Esophagus (tissue), 2 donors: ENCODE measurements at regions not wholly inside any gene's neighbourhood (a gene's known extent, or its start where the extent isn't known, plus 50 kb on each side); places are given as distances from the start of the nearest gene placed in this dataset.
"Not testable (repeated sequence)": the region's sequence is repeated elsewhere in the genome, so short reads cannot be mapped to it uniquely, and the experiment has no call there.

Source experiments
- H3K27ac ChIP-seq, 2 donors: one replicate each; pipeline ENCODE4 v1.5.1; 2013; ENCODE audit warnings: low read depth in 2 of 2, mild to moderate bottlenecking in 2 of 2, inconsistent platforms in 1 of 2, low read length in 1 of 2, moderate library complexity in 1 of 2
- H3K27me3 ChIP-seq, 2 donors: one replicate each; pipeline ENCODE4 v1.6.1; 2013; ENCODE audit warnings: low read length in 2 of 2, control low read depth in 1 of 2, mild to moderate bottlenecking in 1 of 2; ENCODE audit not compliant: insufficient read depth in 2 of 2, control insufficient read depth in 1 of 2
- H3K36me3 ChIP-seq, 2 donors: one replicate each; pipeline ENCODE4 v1.6.1; 2013; ENCODE audit warnings: low read length in 1 of 2; ENCODE audit not compliant: control insufficient read depth in 2 of 2, insufficient read depth in 2 of 2
- H3K4me1 ChIP-seq, 2 donors: one replicate each; pipeline ENCODE4 v1.6.1; 2013; ENCODE audit warnings: low read length in 1 of 2; ENCODE audit not compliant: control insufficient read depth in 2 of 2, insufficient read depth in 2 of 2
- H3K4me3 ChIP-seq, 2 donors: one replicate each; pipeline ENCODE4 v1.5.1; 2013; ENCODE audit warnings: low read length in 2 of 2, mild to moderate bottlenecking in 2 of 2, low read depth in 1 of 2, moderate library complexity in 1 of 2
- H3K9me3 ChIP-seq, 2 donors: one replicate each; pipeline ENCODE4 v1.6.1; 2013; ENCODE audit warnings: mild to moderate bottlenecking in 2 of 2, low read depth in 1 of 2, low read length in 1 of 2, moderate library complexity in 1 of 2; ENCODE audit not compliant: control insufficient read depth in 2 of 2, insufficient read depth in 1 of 2
- whole genome bisulfite sequencing, 2 donors: extraction: QIAGEN DNeasy Blood & Tissue Kit; methylation state at CpG; one replicate each; pipeline ENCODE4 v1.1.7; 2013; 5-methylcytosine and 5-hydroxymethylcytosine counted together
- donor health status: healthy with polysubstance abuse.
- donor health status: Bipolar disorder and iron deficiency.

DNA sequence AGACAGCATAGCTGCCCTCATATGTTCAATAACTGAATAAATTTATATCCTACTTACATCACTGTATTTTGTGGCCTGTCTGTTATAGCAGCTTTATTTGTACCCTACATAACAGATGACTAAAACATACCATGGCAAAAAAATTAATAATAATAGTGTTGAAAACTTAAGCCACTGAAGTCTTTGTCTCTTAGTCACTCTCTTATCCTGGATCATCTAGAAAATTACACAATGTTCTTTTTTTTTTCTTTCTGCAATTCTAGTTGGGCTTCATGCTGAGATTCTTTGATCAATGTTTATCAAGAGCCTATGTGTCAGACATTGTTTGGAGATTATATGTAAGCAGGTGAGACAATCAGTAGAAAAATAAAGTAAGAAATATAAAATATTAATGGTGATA, 519.3 kb upstream of the ARPP21 start:
- H3K27me3 ChIP-seq = no peaks in the 10 kb centered on the region
- H3K27ac ChIP-seq = no peak overlapping the region
- H3K36me3 ChIP-seq = no peaks in the 10 kb centered on the region
- H3K4me1 ChIP-seq = no peaks in the 10 kb centered on the region
- no peak overlapping the region for H3K4me3 ChIP-seq
- H3K9me3 ChIP-seq = no peaks in the 10 kb centered on the region

- Histone ChIP-seq H3K4me1 (no peaks in the 10 kb centered on the region), H3K27ac (no peak overlapping the region), H3K4me3 (no peak overlapping the region), H3K27me3 (no peaks in the 10 kb centered on the region), H3K9me3 (peaks cover 0 to 4% of the 10 kb centered on the region in 2 donors), H3K36me3 (no peaks in the 10 kb centered on the region)
Measured at GRCh38 chr3:35137612-35138011, 501.7 kb upstream of the ARPP21 start.

DNA sequence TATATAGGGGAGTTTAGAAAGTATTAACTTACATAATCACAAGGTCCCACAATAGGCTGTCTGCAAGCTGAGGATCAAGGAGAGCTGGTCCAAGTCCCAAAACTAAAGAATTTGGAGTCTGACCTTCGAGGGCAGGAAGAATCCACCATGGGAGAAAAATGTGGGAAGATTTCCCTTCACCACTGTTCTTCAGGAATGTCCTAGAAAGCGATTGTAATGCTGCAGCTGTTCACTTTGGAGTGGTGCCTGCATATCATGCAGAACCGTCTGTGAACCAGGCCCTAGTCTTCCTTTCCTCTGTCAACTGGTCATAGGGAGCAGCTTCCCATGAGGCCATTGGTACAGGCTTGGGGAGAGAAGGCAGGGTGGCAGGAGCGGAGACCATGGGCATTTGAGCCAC, 497.9 kb upstream of the ARPP21 start:
- Histone ChIP-seq H3K27me3 (no peaks in the 10 kb centered on the region), H3K27ac (no peak overlapping the region), H3K9me3 (peaks cover 0 to 4% of the 10 kb centered on the region in 2 donors), H3K4me1 (no peaks in the 10 kb centered on the region), H3K4me3 (no peak overlapping the region), H3K36me3 (no peaks in the 10 kb centered on the region)
- WGBS, 2 donors = 73 to 78% methylated on average over 4 of the region's 4 CpGs

GRCh38 chr3:35144011-35144410, 495.3 kb upstream of the ARPP21 start:
- Histone ChIP-seq H3K27me3 (no peaks in the 10 kb centered on the region), H3K27ac (no peak overlapping the region), H3K4me3 (no peak overlapping the region), H3K4me1 (no peaks in the 10 kb centered on the region), H3K36me3 (no peaks in the 10 kb centered on the region), H3K9me3 (peaks cover 0 to 4% of the 10 kb centered on the region in 2 donors)

GRCh38 chr3:35146256-35147035, 492.9 kb upstream of the ARPP21 start:
- WGBS, 2 donors = 72 to 77% methylated on average over 10 of the region's 10 CpGs
- not testable (repeated sequence) for H3K36me3 ChIP-seq, H3K9me3 ChIP-seq, H3K27me3 ChIP-seq, H3K4me3 ChIP-seq, H3K27ac ChIP-seq, H3K4me1 ChIP-seq

DNA sequence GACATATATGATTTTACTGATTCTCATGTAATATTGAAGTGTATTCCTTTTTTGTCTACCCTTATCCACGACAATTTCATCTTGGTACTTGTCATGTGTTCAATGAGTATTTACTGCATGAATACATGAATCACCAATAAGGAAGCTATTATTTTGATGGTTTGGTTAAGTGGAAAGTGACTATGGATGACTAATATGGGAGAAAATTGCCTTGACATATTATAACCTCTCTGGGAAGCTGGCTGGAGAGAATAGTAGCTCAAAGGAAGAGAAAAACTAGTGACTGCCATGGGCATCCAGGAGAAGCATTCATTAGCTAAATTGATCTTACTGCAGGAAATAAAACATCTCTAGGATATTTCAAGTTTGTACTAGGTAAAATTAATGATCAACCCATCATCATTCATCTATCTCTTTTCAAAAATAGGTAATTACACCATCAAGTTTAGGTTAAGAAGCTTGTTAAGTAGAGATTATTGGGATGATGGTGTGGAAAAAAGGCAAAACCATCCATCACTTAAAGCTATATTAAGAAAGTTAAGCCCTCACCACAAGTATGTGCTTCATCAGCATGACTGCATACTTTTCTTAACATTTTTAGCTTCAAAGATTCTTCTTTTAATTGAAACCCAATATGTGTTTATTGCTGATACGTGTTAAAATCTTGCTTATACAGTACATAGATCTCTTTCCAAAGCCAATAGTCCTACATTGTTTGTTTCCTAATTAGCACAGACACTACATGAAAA, 455.2 kb upstream of the ARPP21 start:
- Histone ChIP-seq H3K9me3 (no peaks in the 10 kb centered on the region), H3K4me1 (no peaks in the 10 kb centered on the region), H3K27me3 (no peaks in the 10 kb centered on the region), H3K4me3 (no peak overlapping the region), H3K27ac (no peak overlapping the region), H3K36me3 (no peaks in the 10 kb centered on the region)
- WGBS, 2 donors = 47% methylated on average over 2 of the region's 2 CpGs

DNA sequence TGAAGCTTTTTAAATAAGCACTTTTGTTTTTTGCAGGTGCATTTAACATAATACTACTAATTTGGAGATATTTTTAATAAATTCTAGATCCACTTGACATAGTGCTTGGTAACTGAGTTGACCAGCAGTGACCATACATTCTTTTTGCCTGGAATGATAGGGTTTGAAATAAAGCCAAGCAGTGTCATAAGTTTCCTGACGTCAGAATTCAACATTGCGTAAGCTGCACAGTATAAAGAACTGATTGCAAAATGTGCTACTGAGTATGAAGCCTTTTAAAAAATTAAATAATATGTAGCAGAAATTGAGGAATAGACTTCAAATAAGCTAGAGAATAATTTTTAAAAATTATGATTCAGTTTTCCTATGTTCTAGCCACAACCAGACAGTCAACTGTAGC, 454.6 kb upstream of the ARPP21 start:
- Histone ChIP-seq H3K4me1 (no peaks in the 10 kb centered on the region), H3K27ac (no peak overlapping the region), H3K9me3 (no peaks in the 10 kb centered on the region), H3K27me3 (no peaks in the 10 kb centered on the region), H3K4me3 (no peak overlapping the region), H3K36me3 (no peaks in the 10 kb centered on the region)
- WGBS, 2 donors = 64% methylated on average over 2 of the region's 2 CpGs

- Histone ChIP-seq H3K27ac (no peak overlapping the region), H3K4me1 (no peaks in the 10 kb centered on the region), H3K36me3 (no peaks in the 10 kb centered on the region), H3K9me3 (no peaks in the 10 kb centered on the region), H3K4me3 (no peak overlapping the region), H3K27me3 (no peaks in the 10 kb centered on the region)
- WGBS, 2 donors = 71 to 83% methylated on average over 1 of the region's 1 CpG
Measured at GRCh38 chr3:35187908-35188307, 451.4 kb upstream of the ARPP21 start.

- H3K4me1 ChIP-seq = no peaks in the 10 kb centered on the region
- H3K9me3 ChIP-seq = no peaks in the 10 kb centered on the region
- no peaks in the 10 kb centered on the region for H3K27me3 ChIP-seq
- 56 to 58% methylated on average over 1 of the region's 1 CpG for WGBS, 2 donors
- H3K4me3 ChIP-seq = no peak overlapping the region
- H3K36me3 ChIP-seq = no peaks in the 10 kb centered on the region
- no peak overlapping the region for H3K27ac ChIP-seq
Measured at GRCh38 chr3:35194666-35195065, 444.7 kb upstream of the ARPP21 start.

GRCh38 chr3:35198857-35199256, 440.5 kb upstream of the ARPP21 start:
- H3K36me3 ChIP-seq = no peaks in the 10 kb centered on the region
- no peaks in the 10 kb centered on the region for H3K4me1 ChIP-seq
- no peak overlapping the region for H3K27ac ChIP-seq
- WGBS, 2 donors = 87 to 88% methylated on average over 3 of the region's 3 CpGs
- H3K9me3 ChIP-seq = no peaks in the 10 kb centered on the region
- H3K27me3 ChIP-seq = no peaks in the 10 kb centered on the region
- no peak overlapping the region for H3K4me3 ChIP-seq
